ENCODE measurements at regions not wholly inside any gene's neighbourhood (a gene's known extent, or its start where the extent isn't known, plus 50 kb on each side); places are given as distances from the start of the nearest gene placed in this dataset.

GRCh38 chr20:60294632-60295031 lies 336.4 kb downstream of the CDH26 start:
- no peak for DNase-seq

GRCh38 chr20:60295214-60295613 lies 337.0 kb downstream of the CDH26 start:
- DNase-seq, result no peak

GRCh38 chr20:60297649-60298048 lies 339.4 kb downstream of the CDH26 start:
- no peak for DNase-seq

- no peak for DNase-seq
These were observed 340.4 kb downstream of the CDH26 start for GRCh38 chr20:60298647-60299046.

- DNase-seq, result no peak
These were observed 341.7 kb downstream of the CDH26 start for GRCh38 chr20:60299951-60300350.

- no peak for DNase-seq
These were observed 342.2 kb downstream of the CDH26 start for GRCh38 chr20:60300374-60300773.

- DNase-seq, result no peak
These were observed 344.7 kb downstream of the CDH26 start for GRCh38 chr20:60302875-60303274.

GRCh38 chr20:60304026-60304590 lies 345.9 kb downstream of the CDH26 start:
- no peak for DNase-seq

- DNase-seq, result no peak
These were observed 346.7 kb downstream of the CDH26 start for GRCh38 chr20:60304931-60305330.

- no peak for DNase-seq
These were observed 347.9 kb downstream of the CDH26 start for GRCh38 chr20:60306105-60306504.

- DNase-seq, result no peak
These were observed 348.3 kb downstream of the CDH26 start for GRCh38 chr20:60306551-60306950.

GRCh38 chr20:60310560-60311349 lies 352.5 kb downstream of the CDH26 start:
- peak; percentile 17 for DNase-seq

- no peak for DNase-seq
These were observed 355.0 kb downstream of the CDH26 start for GRCh38 chr20:60313191-60313590.

GRCh38 chr20:60313614-60314013 lies 355.4 kb downstream of the CDH26 start:
- no peak for DNase-seq

GRCh38 chr20:60314727-60315126 lies 356.5 kb downstream of the CDH26 start:
- no peak for DNase-seq

- DNase-seq, result no peak
These were observed 358.4 kb downstream of the CDH26 start for GRCh38 chr20:60316476-60317158.

GRCh38 chr20:60317401-60317800 lies 359.2 kb downstream of the CDH26 start:
- DNase-seq, result no peak

- no peak for DNase-seq
These were observed 363.4 kb downstream of the CDH26 start for GRCh38 chr20:60321601-60322000.

- DNase-seq, result no peak
These were observed 368.6 kb downstream of the CDH26 start for GRCh38 chr20:60326821-60327220.

GRCh38 chr20:60327971-60328660 lies 369.9 kb downstream of the CDH26 start:
- DNase-seq, result no peak

GRCh38 chr20:60330461-60330860 lies 372.2 kb downstream of the CDH26 start:
- DNase-seq, result no peak

- DNase-seq, result no peak
These were observed 373.6 kb downstream of the CDH26 start for GRCh38 chr20:60331688-60332300.

GRCh38 chr20:60332523-60332922 lies 374.3 kb downstream of the CDH26 start:
- DNase-seq, result no peak

Data from DMS 273 treated with DMSO at 0.1 percent for 48 hours (cell line).